IMR-90 (cell line): ENCODE measurements at regions not wholly inside any gene's neighbourhood (a gene's known extent, or its start where the extent isn't known, plus 50 kb on each side); places are given as distances from the start of the nearest gene placed in this dataset.

Experiments
- ATAC-seq: fragments of 200-7000 bp; cut with Tn5 transposase; 2 replicates; pipeline ENCODE4 v1.9.1; 2020; ENCODE audit warnings: low read depth, mild to moderate bottlenecking, moderate library complexity
- BruUV-seq: library from RNA; stranded (reverse); fragments of 400-500 nt; replicated peaks from 2 replicates; lab custom pipeline; 2021; lab: Mats Ljungman, UMichigan
- CTCF ChIA-PET: fragments of 300-600 bp; formaldehyde crosslinking; extraction: SDS; loops from one replicate; lab custom pipeline; 2021; ENCODE audit warnings: antibody characterized with exemption; lab: Yijun Ruan, JAX
- POLR2A ChIA-PET: fragments of 300-600 bp; sonication (Branson Sonifier 250); formaldehyde crosslinking; loops from one replicate; lab custom pipeline; 2022; ENCODE audit warnings: antibody characterized with exemption; ENCODE audit not compliant: unreplicated experiment; lab: Charles Lee
- DNase-seq: peaks from one replicate; pipeline ENCODE4 v3.0.0; 2013
- H2AFZ ChIP-seq: replicated peaks from 2 replicates; pipeline ENCODE3; 2013; ENCODE audit warnings: low read length, mild to moderate bottlenecking; ENCODE audit not compliant: poor library complexity
- H2AK5ac ChIP-seq: 2 replicates; pipeline ENCODE4 v1.6.1; 2013; ENCODE audit warnings: low read depth, low read length, inconsistent platforms
- H2AK9ac ChIP-seq: replicated peaks from 2 replicates; pipeline ENCODE3; 2013; ENCODE audit warnings: mild to moderate bottlenecking, low read depth, low read length, moderate library complexity; ENCODE audit not compliant: poor library complexity
- H2BK120ac ChIP-seq: 2 replicates; pipeline ENCODE4 v1.6.1; 2013; ENCODE audit warnings: low read depth, low read length, inconsistent platforms
- H2BK15ac ChIP-seq: 3 replicates; pipeline ENCODE4 v1.6.1; 2013; ENCODE audit warnings: low read depth, low read length, inconsistent platforms
- H2BK20ac ChIP-seq: 2 replicates; pipeline ENCODE4 v1.6.1; 2013; ENCODE audit warnings: low read depth, mild to moderate bottlenecking, inconsistent platforms, low read length, moderate library complexity
- H2BK5ac ChIP-seq: 2 replicates; pipeline ENCODE4 v1.6.1; 2013; ENCODE audit warnings: mild to moderate bottlenecking, low read depth, low read length, inconsistent platforms; ENCODE audit not compliant: poor library complexity, severe bottlenecking
- H3K14ac ChIP-seq: replicated peaks from 2 replicates; pipeline ENCODE4 v1.6.1; 2013; ENCODE audit warnings: low read depth, low read length, inconsistent platforms
- H3K18ac ChIP-seq: 2 replicates; pipeline ENCODE4 v1.6.1; 2013; ENCODE audit warnings: low read depth, low read length, control low read depth
- H3K23ac ChIP-seq: 2 replicates; pipeline ENCODE4 v1.6.1; 2013; ENCODE audit warnings: low read depth, low read length, inconsistent platforms
- H3K27ac ChIP-seq: 2 replicates; pipeline ENCODE4 v1.5.1; 2013; ENCODE audit warnings: mild to moderate bottlenecking, control low read depth, low read length; ENCODE audit not compliant: insufficient read depth
- H3K27me3 ChIP-seq: 2 replicates; pipeline ENCODE4 v1.6.1; 2013; ENCODE audit warnings: low read length; ENCODE audit not compliant: control insufficient read depth, insufficient read depth
- H3K36me3 ChIP-seq: 2 replicates; pipeline ENCODE4 v1.6.1; 2013; ENCODE audit warnings: low read length, mixed read lengths; ENCODE audit not compliant: control insufficient read depth, insufficient read depth
- H3K4ac ChIP-seq: 2 replicates; pipeline ENCODE4 v1.6.1; 2013; ENCODE audit warnings: low read depth, low read length, inconsistent platforms
- H3K4me1 ChIP-seq: 2 replicates; pipeline ENCODE4 v1.6.1; 2013; ENCODE audit warnings: low read length, mixed read lengths; ENCODE audit not compliant: control insufficient read depth, insufficient read depth
- H3K4me2 ChIP-seq: 2 replicates; pipeline ENCODE4 v1.6.1; 2013; ENCODE audit warnings: low read depth, mild to moderate bottlenecking, control low read depth, low read length, moderate library complexity
- H3K4me3 ChIP-seq: 2 replicates; pipeline ENCODE4 v1.5.1; 2013; ENCODE audit warnings: low read depth, mild to moderate bottlenecking, control low read depth, low read length, moderate library complexity; ENCODE audit not compliant: insufficient read depth
- H3K56ac ChIP-seq: 2 replicates; pipeline ENCODE4 v1.6.1; 2013; ENCODE audit warnings: low read length, inconsistent platforms; ENCODE audit not compliant: insufficient read depth; ENCODE audit errors: extremely low read depth
- H3K79me1 ChIP-seq, 2 experiments: 2 replicates each; pipeline ENCODE4 v1.6.1; 2013; ENCODE audit warnings: low read length in 2 of 2, inconsistent platforms in 1 of 2, low read depth in 1 of 2
- H3K9ac ChIP-seq: 2 replicates; pipeline ENCODE4 v1.6.1; 2013; ENCODE audit warnings: low read depth, low read length, control low read depth
- H3K9me1 ChIP-seq: 2 replicates; pipeline ENCODE4 v1.6.1; 2013; ENCODE audit warnings: low read length, inconsistent platforms; ENCODE audit not compliant: insufficient read depth
- H3K9me3 ChIP-seq: 2 replicates; pipeline ENCODE4 v1.6.1; 2013; ENCODE audit warnings: low read length; ENCODE audit not compliant: control insufficient read depth, insufficient read depth
- H4K20me1 ChIP-seq: 2 replicates; pipeline ENCODE4 v1.6.1; 2013; ENCODE audit warnings: low read length, inconsistent platforms; ENCODE audit not compliant: insufficient read depth
- H4K5ac ChIP-seq: 2 replicates; pipeline ENCODE4 v1.6.1; 2013; ENCODE audit warnings: mild to moderate bottlenecking, low read depth, low read length, control low read depth
- H4K8ac ChIP-seq, 2 experiments: 2 replicates each; pipeline ENCODE4 v1.6.1; 2013; ENCODE audit warnings: low read depth in 2 of 2, low read length in 2 of 2, control low read depth in 1 of 2, inconsistent platforms in 1 of 2
- H4K91ac ChIP-seq: 2 replicates; pipeline ENCODE4 v1.6.1; 2013; ENCODE audit warnings: low read depth, low read length, inconsistent platforms; ENCODE audit not compliant: insufficient read depth
- BHLHE40 ChIP-seq: fragments of 150-350 bp; IDR thresholded peaks from 2 replicates; pipeline ENCODE4 v1.6.1; 2016; ENCODE audit warnings: mild to moderate bottlenecking, low read depth, low read length
- CEBPB ChIP-seq: IDR thresholded peaks from 2 replicates; pipeline ENCODE4 v1.6.1; 2012; ENCODE audit warnings: low read depth, low read length, improper control_type of control experiment
- MAFK ChIP-seq: IDR thresholded peaks from 2 replicates; pipeline ENCODE4 v1.6.1; 2012; ENCODE audit warnings: low read depth, low read length, improper control_type of control experiment
- MXI1 ChIP-seq: IDR thresholded peaks from 2 replicates; pipeline ENCODE4 v1.6.1; 2012; ENCODE audit warnings: low read depth, mild to moderate bottlenecking, low read length, moderate library complexity, borderline replicate concordance
- POLR2A ChIP-seq: IDR thresholded peaks from 2 replicates; pipeline ENCODE4 v1.6.1; 2012; ENCODE audit warnings: mild to moderate bottlenecking, low read depth, low read length
- RAD21 ChIP-seq: IDR thresholded peaks from 2 replicates; pipeline ENCODE4 v1.6.1; 2012; ENCODE audit warnings: low read length, improper control_type of control experiment
- RFX5 ChIP-seq: IDR thresholded peaks from 2 replicates; pipeline ENCODE4 v1.8.0; 2012; ENCODE audit warnings: low read depth, mild to moderate bottlenecking, low read length, moderate library complexity
- SMC3 ChIP-seq: fragments of 150-350 bp; IDR thresholded peaks from 2 replicates; pipeline ENCODE4 v1.6.1; 2016; ENCODE audit warnings: low read depth, mild to moderate bottlenecking, antibody characterized with exemption, low read length, moderate library complexity
- WGBS, 2 experiments: methylation state at CpG; one replicate each; pipeline versions ENCODE4 v1.1.5 to v1.1.7; 2013; ENCODE audit warnings: missing lambda C conversion rate in 2 of 2; ENCODE audit not compliant: insufficient read length in 1 of 2; ENCODE audit errors: extremely low coverage in 2 of 2; 5-methylcytosine and 5-hydroxymethylcytosine counted together
- dilution Hi-C: fragments of 300-500 bp; cut with HindIII; formaldehyde crosslinking; loops from one replicate; pipeline ENCODE4 v1.14.3; 2018; ENCODE audit warnings: low sequenced_read_pairs; ENCODE audit not compliant: unreplicated experiment
- in situ Hi-C: fragments of 300-500 bp; cut with MboI; formaldehyde crosslinking; loops from 3 replicates; pipeline ENCODE4 v1.14.3; 2019; ENCODE audit warnings: low sequenced_read_pairs, inconsistent platforms, mixed read lengths
- intact Hi-C: fragments of 100-400 bp; cut with micrococcal nuclease; formaldehyde crosslinking; loops from 2 replicates; pipeline ENCODE4 v1.10.0; 2022
- TF ChIP-seq, protein P1 (sequence below): conservative IDR thresholded peaks from 2 replicates; pipeline ENCODE4 v1.5.1; 2012; ENCODE audit warnings: mild to moderate bottlenecking, low read depth, low read length, improper control_type of control experiment
- TF ChIP-seq, protein P2 (sequence below): fragments of 150-350 bp; IDR thresholded peaks from 2 replicates; pipeline ENCODE4 v1.6.1; 2016; ENCODE audit warnings: low read depth, mild to moderate bottlenecking, low read length, moderate library complexity, borderline replicate concordance

DNA sequence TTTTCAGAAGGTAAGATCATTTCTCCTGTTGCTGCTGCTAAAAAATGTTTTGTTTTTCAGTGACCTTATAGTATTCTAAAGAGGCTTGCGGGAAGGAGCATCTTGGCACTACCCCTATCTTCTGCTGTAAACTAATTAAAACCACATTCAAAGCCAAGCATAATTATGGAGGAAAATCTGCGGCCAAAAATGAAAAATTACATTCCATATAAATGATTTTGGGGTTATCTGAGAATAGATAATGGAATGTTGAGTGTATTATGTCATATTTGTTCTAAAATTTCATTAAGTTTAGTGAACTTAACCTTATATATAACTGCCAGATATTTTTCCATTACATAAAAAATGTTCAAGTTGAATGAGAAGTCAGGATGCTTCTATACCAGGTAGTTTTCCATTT lies 170.4 kb upstream of the TMC3 start:
- Histone ChIP-seq H3K18ac (no peak overlapping the region), H4K91ac (no peak overlapping the region), H2AK9ac (no peak overlapping the region), H2AFZ (no peak overlapping the region), H3K36me3 (no peaks in the 10 kb centered on the region), H3K27me3 (peaks cover 5% of the 10 kb centered on the region; the same call in 1 of the 2 replicates), H2BK5ac (no peak overlapping the region), H4K20me1 (no peaks in the 10 kb centered on the region), H3K56ac (no peak overlapping the region), H3K9me1 (no peaks in the 10 kb centered on the region), H3K4me1 (no peaks in the 10 kb centered on the region), H3K4ac (no peak overlapping the region), H2BK120ac (no peak overlapping the region), H2AK5ac (no peak overlapping the region), H3K4me3 (no peak overlapping the region), H2BK20ac (no peak overlapping the region), H2BK15ac (no peak overlapping the region), H4K8ac (no peak overlapping the region), H3K23ac (no peak overlapping the region), H3K9me3 (no peaks in the 10 kb centered on the region), H3K27ac (no peak overlapping the region), H3K9ac (no peak overlapping the region), H3K14ac (no peak overlapping the region), H3K79me1 (no peaks in the 10 kb centered on the region), H3K4me2 (no peak overlapping the region), H4K5ac (no peak overlapping the region)
- in situ Hi-C loops (no loop called here), dilution Hi-C loops (no loop called here), intact Hi-C loops (no loop called here)
- no CpG with 5 or more reads among the region's 2 CpGs for WGBS, 2 experiments
- ChIA-PET POLR2A (no interaction called here), CTCF (no interaction called here)
- BruUV-seq = no TSS peak
- ATAC-seq (no peak), DNase-seq (no peak)
- no peak for TF ChIP-seq POLR2A
- no peak for TF ChIP-seq MXI1
- TF ChIP-seq CEBPB = no peak
- no peak for TF ChIP-seq BHLHE40
- no peak for TF ChIP-seq MAFK
- no peak for TF ChIP-seq RFX5
- no peak for TF ChIP-seq RAD21
- no peak for TF ChIP-seq SMC3
- TF ChIP-seq, protein P1, sequence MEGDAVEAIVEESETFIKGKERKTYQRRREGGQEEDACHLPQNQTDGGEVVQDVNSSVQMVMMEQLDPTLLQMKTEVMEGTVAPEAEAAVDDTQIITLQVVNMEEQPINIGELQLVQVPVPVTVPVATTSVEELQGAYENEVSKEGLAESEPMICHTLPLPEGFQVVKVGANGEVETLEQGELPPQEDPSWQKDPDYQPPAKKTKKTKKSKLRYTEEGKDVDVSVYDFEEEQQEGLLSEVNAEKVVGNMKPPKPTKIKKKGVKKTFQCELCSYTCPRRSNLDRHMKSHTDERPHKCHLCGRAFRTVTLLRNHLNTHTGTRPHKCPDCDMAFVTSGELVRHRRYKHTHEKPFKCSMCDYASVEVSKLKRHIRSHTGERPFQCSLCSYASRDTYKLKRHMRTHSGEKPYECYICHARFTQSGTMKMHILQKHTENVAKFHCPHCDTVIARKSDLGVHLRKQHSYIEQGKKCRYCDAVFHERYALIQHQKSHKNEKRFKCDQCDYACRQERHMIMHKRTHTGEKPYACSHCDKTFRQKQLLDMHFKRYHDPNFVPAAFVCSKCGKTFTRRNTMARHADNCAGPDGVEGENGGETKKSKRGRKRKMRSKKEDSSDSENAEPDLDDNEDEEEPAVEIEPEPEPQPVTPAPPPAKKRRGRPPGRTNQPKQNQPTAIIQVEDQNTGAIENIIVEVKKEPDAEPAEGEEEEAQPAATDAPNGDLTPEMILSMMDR = no peak
- TF ChIP-seq, protein P2, sequence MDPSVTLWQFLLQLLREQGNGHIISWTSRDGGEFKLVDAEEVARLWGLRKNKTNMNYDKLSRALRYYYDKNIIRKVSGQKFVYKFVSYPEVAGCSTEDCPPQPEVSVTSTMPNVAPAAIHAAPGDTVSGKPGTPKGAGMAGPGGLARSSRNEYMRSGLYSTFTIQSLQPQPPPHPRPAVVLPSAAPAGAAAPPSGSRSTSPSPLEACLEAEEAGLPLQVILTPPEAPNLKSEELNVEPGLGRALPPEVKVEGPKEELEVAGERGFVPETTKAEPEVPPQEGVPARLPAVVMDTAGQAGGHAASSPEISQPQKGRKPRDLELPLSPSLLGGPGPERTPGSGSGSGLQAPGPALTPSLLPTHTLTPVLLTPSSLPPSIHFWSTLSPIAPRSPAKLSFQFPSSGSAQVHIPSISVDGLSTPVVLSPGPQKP = no peak
